Stimulated activated CD4-positive, alpha-beta T cell treated with anti-CD3 and anti-CD28 coated beads, Interleukin-15, amount 100 ng/mL, for 24 hours (primary cell): ENCODE measurements at regions not wholly inside any gene's neighbourhood (a gene's known extent, or its start where the extent isn't known, plus 50 kb on each side); places are given as distances from the start of the nearest gene placed in this dataset.
"Not testable (repeated sequence)": the region's sequence is repeated elsewhere in the genome, so short reads cannot be mapped to it uniquely, and the experiment has no call there.

Source experiments
- DNase-seq: peaks from one replicate; pipeline ENCODE4 v3.0.0-alpha.2; 2020

- DNase-seq: peak; percentile 57
Observed at GRCh38 chr13:50366488-50367174, 351.4 kb downstream of the KCNRG start.

GRCh38 chr13:50369646-50370045, 354.4 kb downstream of the KCNRG start:
- no peak for DNase-seq

- DNase-seq: no peak
Observed at GRCh38 chr13:50370303-50370950, 355.2 kb downstream of the KCNRG start.

GRCh38 chr13:50374517-50374916, 359.3 kb downstream of the KCNRG start:
- DNase-seq: no peak

GRCh38 chr13:50375792-50376191, 360.5 kb downstream of the KCNRG start:
- DNase-seq: no peak

GRCh38 chr13:50376895-50377575, 361.8 kb downstream of the KCNRG start:
- no peak for DNase-seq

- no peak for DNase-seq
Observed at GRCh38 chr13:50377726-50378270, 362.6 kb downstream of the KCNRG start.

GRCh38 chr13:50378509-50379044, 363.3 kb downstream of the KCNRG start:
- no peak for DNase-seq

- no peak for DNase-seq
Observed at GRCh38 chr13:50379584-50379983, 364.3 kb downstream of the KCNRG start.

- no peak for DNase-seq
Observed at GRCh38 chr13:50380905-50381304, 365.7 kb downstream of the KCNRG start.

- no peak for DNase-seq
Observed at GRCh38 chr13:50382511-50382910, 367.3 kb downstream of the KCNRG start.

GRCh38 chr13:50382951-50383350, 367.7 kb downstream of the KCNRG start:
- no peak for DNase-seq

- no peak for DNase-seq
Observed at GRCh38 chr13:50384724-50385123, 369.5 kb downstream of the KCNRG start.

GRCh38 chr13:50386541-50387050, 371.4 kb downstream of the KCNRG start:
- DNase-seq: no peak

GRCh38 chr13:50387051-50387581, 371.9 kb downstream of the KCNRG start:
- DNase-seq: peak; percentile 41

GRCh38 chr13:50388481-50388880, 373.2 kb downstream of the KCNRG start:
- DNase-seq: no peak

GRCh38 chr13:50389726-50390125, 374.5 kb downstream of the KCNRG start:
- DNase-seq: no peak

GRCh38 chr13:50390503-50391248, 375.4 kb downstream of the KCNRG start:
- no peak for DNase-seq

GRCh38 chr13:50392977-50393376, 377.7 kb downstream of the KCNRG start:
- no peak for DNase-seq

- no peak for DNase-seq
Observed at GRCh38 chr13:50393628-50394027, 378.4 kb downstream of the KCNRG start.

- no peak for DNase-seq
Observed at GRCh38 chr13:50396001-50396400, 380.8 kb downstream of the KCNRG start.

- DNase-seq: not testable (repeated sequence)
Observed at GRCh38 chr13:50396618-50397017, 381.4 kb downstream of the KCNRG start.
